ENCODE measurements at regions not wholly inside any gene's neighbourhood (a gene's known extent, or its start where the extent isn't known, plus 50 kb on each side); places are given as distances from the start of the nearest gene placed in this dataset.
A peak's percentile ranks its signal among the peaks of the same experiment; 100 is the strongest.

DNA sequence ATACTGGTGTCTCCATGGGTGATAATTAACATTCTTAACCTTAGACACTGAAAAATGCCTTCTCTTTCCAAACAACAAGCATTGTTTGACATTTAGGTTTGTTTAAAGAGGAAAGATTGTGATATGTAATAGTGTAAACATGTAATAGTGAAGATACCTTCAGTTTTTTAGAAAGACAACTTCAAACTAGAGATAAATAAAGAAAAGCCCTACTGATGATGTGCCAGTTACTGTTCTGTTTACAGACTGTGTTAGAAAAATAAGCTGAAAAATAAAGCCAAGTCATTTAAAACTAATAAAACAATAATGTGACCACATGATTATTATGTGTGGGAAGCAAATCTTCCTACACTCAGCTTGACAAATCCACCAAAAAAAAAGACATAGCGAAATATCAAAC, 2035.3 kb upstream of the TENM3 start:
- no peaks in the 10 kb centered on the region for H3K79me2 ChIP-seq (ENCODE audit: control insufficient read depth, insufficient read depth, low read length)
- no peaks in the 10 kb centered on the region for H3K4me1 ChIP-seq (ENCODE audit: control insufficient read depth, insufficient read depth, low read length)
- no peak overlapping the region for H2AFZ ChIP-seq (ENCODE audit: control insufficient read depth, low read depth, low read length)
- no peaks in the 10 kb centered on the region for H3K27me3 ChIP-seq (replicated peaks in 1 of 2; ENCODE audit: control insufficient read depth in 2 of 2, insufficient read depth in 2 of 2, low read length in 1 of 2)
- H3K36me3 ChIP-seq (ENCODE audit: control insufficient read depth in 2 of 2, insufficient read depth in 2 of 2, low read length in 1 of 2): no peaks in the 10 kb centered on the region
- 17% methylated on average over 1 of the region's 1 CpG for WGBS (ENCODE audit: insufficient coverage, insufficient replicate concordance, low lambda C conversion rate, missing lambda C conversion rate)
- no peaks in the 10 kb centered on the region for H4K20me1 ChIP-seq (ENCODE audit: control insufficient read depth, insufficient read depth)
- RAD21 ChIA-PET (ENCODE audit: unreplicated experiment): no interaction called here
- no peak overlapping the region for H3K9ac ChIP-seq (ENCODE audit: control insufficient read depth, insufficient read depth, low read length)
- H3K27ac ChIP-seq (ENCODE audit: control insufficient read depth, insufficient read depth): no peak overlapping the region
- intact Hi-C loops (cut with micrococcal nuclease; ENCODE audit: unreplicated experiment): no loop called here
- no peaks in the 10 kb centered on the region for H3K9me3 ChIP-seq (replicated peaks; ENCODE audit: control insufficient read depth, insufficient read depth, low read length)
- SMC1A ChIA-PET (ENCODE audit: uncharacterized antibody, unreplicated experiment): no interaction called here
- POLR2A ChIA-PET: no interaction called here
- BruUV-seq (replicated peaks): no TSS peak
- TF ChIP-seq PBX3 (IDR thresholded peaks at IDR 0.05; ENCODE audit: insufficient replicate concordance, low read depth, low read length): no peak
- no peak overlapping the region for H3K4me3 ChIP-seq
- in situ Hi-C loops (cut with MboI): no loop called here
- DNase-seq (ENCODE audit: low read depth, low spot score) (no peak), ATAC-seq (no peak), FAIRE-seq (no peak)
- CTCF ChIA-PET: no interaction called here
- no peak overlapping the region for H3K4me2 ChIP-seq (ENCODE audit: control insufficient read depth, insufficient read depth)

- Histone ChIP-seq H3K27ac (ENCODE audit: control insufficient read depth, insufficient read depth) (no peak overlapping the region), H3K27me3 (replicated peaks in 1 of 2; ENCODE audit: control insufficient read depth in 2 of 2, insufficient read depth in 2 of 2, low read length in 1 of 2) (no peaks in the 10 kb centered on the region), H3K4me1 (ENCODE audit: control insufficient read depth, insufficient read depth, low read length) (no peaks in the 10 kb centered on the region), H4K20me1 (ENCODE audit: control insufficient read depth, insufficient read depth) (no peaks in the 10 kb centered on the region), H3K9me3 (replicated peaks; ENCODE audit: control insufficient read depth, insufficient read depth, low read length) (no peaks in the 10 kb centered on the region), H3K79me2 (ENCODE audit: control insufficient read depth, insufficient read depth, low read length) (no peaks in the 10 kb centered on the region), H3K4me3 (no peak overlapping the region), H3K9ac (ENCODE audit: control insufficient read depth, insufficient read depth, low read length) (no peak overlapping the region), H3K36me3 (ENCODE audit: control insufficient read depth in 2 of 2, insufficient read depth in 2 of 2, low read length in 1 of 2) (no peaks in the 10 kb centered on the region), H3K4me2 (ENCODE audit: control insufficient read depth, insufficient read depth) (no peak overlapping the region), H2AFZ (ENCODE audit: control insufficient read depth, low read depth, low read length) (no peak overlapping the region; the same call in 1 of the 2 replicates)
- POLR2A ChIA-PET: no interaction called here
- no TSS peak for BruUV-seq (replicated peaks)
- FAIRE-seq: no peak
- TF ChIP-seq MEF2B (IDR thresholded peaks at IDR 0.05; ENCODE audit: partially characterized antibody, poor library complexity, severe bottlenecking) (no peak), CBX3 (IDR thresholded peaks at IDR 0.05; ENCODE audit: borderline replicate concordance, low read depth) (no peak), SPI1 (IDR thresholded peaks at IDR 0.05; ENCODE audit: borderline replicate concordance, insufficient read depth, low read depth, low read length) (peak; percentile 48; the same call in 1 of the 2 replicates), IKZF2 (IDR thresholded peaks at IDR 0.05) (no peak), MTA3 (IDR thresholded peaks at IDR 0.05; ENCODE audit: borderline replicate concordance, low read length) (no peak)
- intact Hi-C loops (cut with micrococcal nuclease; ENCODE audit: unreplicated experiment) (no loop called here), in situ Hi-C loops (cut with MboI) (no loop called here)
- CTCF ChIA-PET: no interaction called here
- SMC1A ChIA-PET (ENCODE audit: uncharacterized antibody, unreplicated experiment): no interaction called here
- RAD21 ChIA-PET (ENCODE audit: unreplicated experiment): no interaction called here
- ATAC-seq: no peak
- WGBS (ENCODE audit: insufficient coverage, insufficient replicate concordance, low lambda C conversion rate, missing lambda C conversion rate): 0% methylated on average over 1 of the region's 1 CpG
- DNase-seq (ENCODE audit: low read depth, low spot score): no peak
Measured at GRCh38 chr4:180217070-180217469, 2026.1 kb upstream of the TENM3 start.

All from GM12878 (cell line).